G401 (cell line): ENCODE measurements at regions not wholly inside any gene's neighbourhood (a gene's known extent, or its start where the extent isn't known, plus 50 kb on each side); places are given as distances from the start of the nearest gene placed in this dataset.

Experiments used
- DNase-seq: peaks from one replicate; pipeline ENCODE4 v3.0.0-alpha.2; 2015; ENCODE audit warnings: low spot score
- in situ Hi-C: cut with HindIII; loops from 2 replicates; pipeline ENCODE4 v1.10.0; 2016; ENCODE audit warnings: low sequenced_read_pairs, mixed read lengths

DNA sequence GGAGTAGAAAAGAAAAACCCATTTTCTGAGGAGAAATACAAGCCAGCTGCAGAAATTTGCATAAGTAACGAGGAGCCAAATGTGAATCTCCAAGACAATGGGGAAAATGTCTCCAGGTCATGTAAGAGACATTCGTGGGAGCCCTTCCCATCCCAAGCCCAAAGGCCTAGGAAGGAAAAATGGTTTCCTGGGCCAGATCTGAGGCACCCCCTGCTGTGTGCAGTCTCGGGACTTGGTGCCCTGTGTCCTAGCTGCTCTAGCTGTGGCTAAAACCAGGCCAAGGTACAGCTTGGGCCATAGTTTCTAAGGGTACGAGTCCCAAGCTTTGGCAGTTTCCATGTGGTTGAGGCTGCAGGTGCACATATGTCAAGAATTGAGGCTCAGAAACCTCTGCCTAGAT is 444.9 kb downstream of the PCDH20 start:
- in situ Hi-C loops = no loop called here
- no peak for DNase-seq

DNA sequence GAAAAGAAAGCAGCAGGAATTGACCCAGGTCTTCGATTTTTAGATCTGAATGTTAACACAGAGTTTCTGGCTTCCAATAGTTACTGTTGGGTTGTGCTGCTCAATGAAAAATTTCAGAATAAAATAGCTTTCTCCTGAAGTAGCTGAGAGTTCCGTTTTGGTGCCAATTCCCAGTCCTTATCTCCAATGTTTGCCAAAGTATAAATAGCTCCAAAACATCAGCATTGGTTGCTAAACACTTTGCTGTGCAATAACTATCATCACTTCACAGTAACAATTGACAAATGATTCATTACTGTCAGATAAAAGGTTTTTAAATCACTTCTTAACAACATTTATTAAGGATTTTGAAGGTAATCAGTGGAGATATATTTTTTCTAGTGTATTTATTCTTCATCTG is 446.0 kb downstream of the PCDH20 start:
- in situ Hi-C loops = no loop called here
- no peak for DNase-seq

DNA sequence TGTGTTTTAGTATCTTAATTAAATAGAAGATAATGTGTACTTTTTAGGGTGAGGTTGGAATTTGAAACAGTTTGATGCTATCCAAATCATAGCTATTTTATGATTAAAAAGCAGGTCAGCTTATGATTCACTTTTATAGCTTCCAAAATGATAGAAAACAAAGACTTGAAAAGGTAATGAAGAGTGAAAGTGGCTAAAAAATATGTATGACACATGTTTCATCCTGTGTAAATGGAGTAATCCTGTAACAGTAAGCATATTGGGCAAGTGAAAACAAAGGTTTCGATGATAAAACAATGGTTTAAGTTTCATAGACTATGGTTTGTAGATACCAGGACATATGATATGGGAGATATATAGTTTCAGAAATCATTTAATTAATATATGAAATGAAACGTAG is 456.2 kb downstream of the PCDH20 start:
- DNase-seq = no peak
- in situ Hi-C loops = no loop called here

DNA sequence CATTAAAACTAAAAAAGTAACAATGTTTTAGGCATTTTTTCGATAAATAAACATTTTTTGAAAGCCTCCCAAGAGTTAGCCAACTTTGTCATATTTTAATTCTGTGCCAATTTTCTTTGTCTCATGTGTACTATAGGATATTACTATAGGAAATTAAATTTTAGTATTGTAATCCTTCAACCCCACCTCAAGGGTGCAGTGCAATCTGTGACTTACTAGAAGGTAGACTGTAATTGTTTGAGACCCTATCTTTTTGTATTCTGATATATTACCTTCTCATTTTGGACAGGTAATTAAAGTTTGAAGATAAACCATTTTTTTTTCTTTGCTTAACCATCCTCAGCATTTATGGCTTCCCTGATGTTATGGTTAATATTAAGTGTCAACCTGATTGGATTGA is 457.8 kb downstream of the PCDH20 start:
- in situ Hi-C loops = no loop called here

DNA sequence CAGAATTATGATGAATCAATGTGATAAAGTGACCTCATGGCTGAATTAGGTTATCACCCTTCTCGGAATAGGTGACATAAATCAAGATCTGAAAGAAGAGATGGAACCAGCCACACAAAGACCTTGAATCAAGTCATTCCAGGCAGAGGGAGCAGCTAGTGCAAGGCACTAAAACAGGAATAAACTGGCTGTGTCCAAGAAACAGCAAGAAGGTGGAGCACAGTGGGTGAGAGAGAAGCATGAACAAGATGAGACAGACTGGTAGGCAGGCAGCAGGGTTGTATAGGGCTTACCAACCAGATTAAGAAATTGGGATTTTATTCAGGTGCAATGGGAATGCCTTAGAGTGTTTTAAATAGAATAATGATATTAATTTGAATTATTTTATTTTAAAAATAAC is 470.3 kb downstream of the PCDH20 start:
- in situ Hi-C loops = no loop called here
- DNase-seq = no peak

More for the DNA sequence above, 457.8 kb downstream of the PCDH20 start:
- no peak for DNase-seq

DNA sequence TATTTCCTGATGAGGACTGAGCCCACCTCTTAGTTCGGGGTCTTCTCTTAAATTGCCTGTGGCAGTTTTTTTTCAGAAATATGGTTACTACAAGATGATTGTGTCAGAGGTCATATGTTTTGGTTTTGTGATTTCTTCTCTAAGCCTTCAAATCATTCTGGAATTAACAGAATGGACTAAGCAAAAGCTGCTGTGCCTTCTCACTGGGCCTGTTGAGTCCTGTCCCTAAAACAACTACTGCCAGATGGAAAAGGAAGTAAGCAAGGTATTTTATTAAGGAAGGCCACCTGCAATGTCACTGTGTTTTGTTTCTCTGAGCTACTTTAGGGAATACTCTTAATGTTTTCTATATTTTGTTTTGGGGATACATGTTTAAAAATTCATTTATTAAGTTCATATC is 470.8 kb downstream of the PCDH20 start:
- in situ Hi-C loops = no loop called here
- DNase-seq = no peak

DNA sequence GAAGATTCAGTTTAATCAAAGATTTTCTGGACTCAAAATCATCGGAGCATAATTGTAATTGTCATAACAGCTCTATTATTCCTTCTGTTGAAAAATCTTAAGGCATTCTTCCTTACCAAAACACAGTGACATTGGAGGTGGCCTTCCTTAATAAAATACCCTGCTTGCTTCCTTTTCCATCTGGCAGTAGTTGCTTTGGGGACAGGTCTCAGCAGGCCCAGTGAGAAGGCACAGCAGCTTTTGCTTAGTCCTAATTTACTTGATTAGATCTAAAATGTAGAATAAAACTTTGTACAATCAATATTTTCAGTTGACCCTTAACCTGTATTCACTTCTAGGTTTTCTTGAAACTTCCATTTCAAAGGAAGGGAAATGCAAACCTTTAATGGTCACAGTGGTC is 471.6 kb downstream of the PCDH20 start:
- in situ Hi-C loops = no loop called here
- no peak for DNase-seq

DNA sequence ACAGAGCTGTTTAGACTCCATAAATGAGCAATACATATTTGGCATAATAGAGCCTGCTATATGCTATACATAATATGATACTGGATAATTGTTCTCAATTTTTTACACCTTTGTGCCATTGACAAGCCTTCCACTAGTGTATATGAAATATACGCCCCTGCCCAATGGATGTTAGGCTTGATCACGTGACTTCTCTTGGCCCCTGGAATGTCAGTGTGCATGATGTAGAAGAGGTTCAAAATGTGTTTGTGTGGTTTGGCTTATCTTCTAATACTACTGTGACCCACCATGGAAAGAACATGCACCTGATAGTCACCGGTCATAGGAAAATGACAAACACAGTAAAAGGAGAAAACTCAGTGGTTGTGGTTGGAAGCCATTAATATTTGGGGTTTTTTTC is 479.4 kb downstream of the PCDH20 start:
- in situ Hi-C loops = no loop called here
- DNase-seq = no peak

DNA sequence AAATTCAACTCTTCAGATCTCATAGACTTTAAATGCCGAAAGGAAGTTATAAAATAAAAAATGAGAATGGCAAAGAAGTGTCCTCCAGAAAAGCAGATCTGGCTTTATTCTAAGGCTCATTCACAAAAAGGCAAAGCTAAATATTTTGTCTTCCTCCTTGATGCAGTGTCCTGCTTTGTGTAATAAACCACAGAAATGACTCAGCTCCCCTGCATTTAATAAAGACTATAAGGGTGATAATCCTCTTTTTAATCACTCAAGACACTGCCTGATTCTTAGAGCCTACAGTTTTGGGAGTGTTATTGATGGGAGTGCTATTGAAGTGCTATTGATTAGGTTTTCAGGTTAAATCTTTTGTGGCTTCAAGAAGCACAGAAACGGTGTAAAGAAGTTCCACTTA is 482.0 kb downstream of the PCDH20 start:
- in situ Hi-C loops = no loop called here
- DNase-seq = no peak

DNA sequence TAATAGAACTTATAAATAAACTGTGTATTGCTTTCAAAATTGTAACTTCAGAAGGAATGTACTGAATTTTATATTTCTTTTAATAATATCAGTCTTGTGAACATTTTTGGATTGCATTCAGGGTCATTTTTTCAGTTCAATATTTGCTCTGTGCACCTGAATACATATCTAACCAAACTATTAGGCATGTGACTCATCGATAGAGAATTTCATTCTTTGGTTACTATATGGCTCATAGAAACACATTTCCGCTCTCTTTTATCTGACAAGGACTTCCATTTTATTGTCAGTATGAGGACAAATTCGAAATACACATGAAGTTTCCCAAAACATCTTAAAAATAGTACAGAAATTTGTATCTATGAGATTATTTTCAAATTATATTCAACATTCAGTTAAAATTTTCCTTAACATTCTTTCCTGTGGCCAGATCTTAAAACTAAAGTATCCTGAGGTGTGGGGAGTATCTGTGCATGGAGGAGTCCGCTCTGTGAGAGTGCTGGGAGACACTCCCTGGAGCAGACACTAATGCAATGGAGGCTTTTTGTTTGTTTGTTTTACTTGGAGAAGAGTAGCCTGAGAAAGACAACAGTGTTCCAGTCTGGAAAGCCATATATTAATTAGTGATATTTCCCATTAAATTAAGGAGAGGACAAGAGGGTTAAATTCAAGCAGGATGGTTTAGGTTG is 483.6 kb downstream of the PCDH20 start:
- in situ Hi-C loops = no loop called here
- DNase-seq = no peak

DNA sequence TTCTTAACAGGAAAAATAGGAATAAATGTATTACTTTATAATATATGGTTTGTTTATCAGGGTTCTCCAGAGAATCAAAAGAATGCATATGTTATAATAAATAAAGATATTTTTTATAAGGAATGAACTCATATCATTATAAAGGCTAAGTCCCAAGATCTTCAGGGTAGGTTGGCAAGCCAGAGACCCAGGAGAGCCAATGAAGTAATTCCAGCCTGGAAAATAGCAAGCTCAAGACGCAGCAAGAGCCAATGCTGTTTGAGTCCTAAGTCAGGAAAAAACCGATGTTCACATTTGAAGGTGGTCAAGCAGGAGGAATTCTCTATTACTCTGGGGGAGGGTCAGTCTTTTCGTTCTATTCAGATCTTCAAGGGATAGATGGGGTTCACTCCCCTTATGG is 490.0 kb downstream of the PCDH20 start:
- in situ Hi-C loops = no loop called here
- no peak for DNase-seq

DNA sequence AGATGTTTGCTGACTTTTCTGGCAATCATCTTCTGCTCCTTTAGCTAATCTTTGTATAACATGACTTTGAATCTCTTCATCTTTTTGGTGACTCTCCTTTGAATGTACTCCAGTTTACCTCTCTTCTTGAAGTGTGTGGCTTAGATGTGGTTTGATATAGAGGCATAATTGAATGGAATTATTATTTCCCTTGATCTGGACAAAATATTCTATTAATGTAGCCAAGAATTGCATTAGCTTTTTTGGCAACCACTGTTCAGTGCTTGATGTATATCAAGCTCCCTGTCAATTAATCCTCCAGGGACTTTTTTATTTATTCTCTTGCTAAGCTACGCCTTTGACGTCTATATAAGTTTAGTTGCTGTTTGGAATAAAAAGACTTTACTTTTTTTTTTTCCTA is 490.8 kb downstream of the PCDH20 start:
- in situ Hi-C loops = no loop called here
- no peak for DNase-seq

DNA sequence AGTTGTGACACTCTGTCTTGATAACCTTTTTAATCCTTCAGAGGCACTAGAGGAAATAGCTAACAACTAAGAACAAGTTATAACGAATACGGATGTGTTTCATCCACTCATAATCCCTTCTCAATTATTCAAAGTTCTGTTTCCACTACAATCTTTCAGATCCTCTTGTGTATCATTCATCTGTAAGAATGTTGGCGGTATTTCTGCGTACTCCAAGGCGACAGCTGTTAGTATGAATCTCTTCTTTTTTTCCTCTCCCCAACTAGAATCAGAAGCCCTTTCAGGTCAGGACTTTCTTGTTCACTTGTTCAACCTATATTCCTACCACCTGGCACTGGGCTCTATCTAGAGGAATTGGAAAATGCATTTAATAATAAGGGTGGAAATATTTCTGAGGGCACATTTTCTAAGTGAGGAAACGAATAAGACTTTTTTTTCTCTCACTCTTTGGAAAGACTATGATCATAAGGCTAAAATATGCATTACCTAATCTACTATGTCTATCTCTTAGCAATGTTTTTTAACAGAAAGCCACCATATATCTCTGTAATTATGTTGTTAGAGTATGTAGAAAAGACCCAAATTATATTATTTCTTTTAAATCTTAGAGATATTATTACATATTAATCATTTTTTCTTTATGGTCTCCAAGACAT is 492.9 kb downstream of the PCDH20 start:
- no peak for DNase-seq
- in situ Hi-C loops = no loop called here

DNA sequence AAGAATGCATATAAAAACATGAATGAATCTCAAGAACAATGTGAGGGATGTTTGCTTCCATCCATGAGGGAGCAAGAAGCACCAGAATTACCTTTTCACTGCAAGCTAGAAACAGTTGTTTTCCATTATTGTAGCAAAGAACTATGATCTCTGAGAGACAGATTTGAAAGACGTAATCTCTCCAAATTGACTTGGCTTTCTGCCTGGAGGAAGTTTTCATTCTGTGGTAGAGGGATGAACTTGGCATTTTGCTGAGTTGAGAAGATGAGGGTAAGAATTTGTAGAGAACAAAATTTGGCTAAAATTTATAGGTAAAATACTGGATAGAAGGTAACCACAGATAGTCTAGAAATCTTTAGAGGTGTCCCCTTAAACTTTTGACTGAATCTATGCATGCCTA is 496.8 kb downstream of the TDRD3 start:
- DNase-seq = no peak
- in situ Hi-C loops = no loop called here

DNA sequence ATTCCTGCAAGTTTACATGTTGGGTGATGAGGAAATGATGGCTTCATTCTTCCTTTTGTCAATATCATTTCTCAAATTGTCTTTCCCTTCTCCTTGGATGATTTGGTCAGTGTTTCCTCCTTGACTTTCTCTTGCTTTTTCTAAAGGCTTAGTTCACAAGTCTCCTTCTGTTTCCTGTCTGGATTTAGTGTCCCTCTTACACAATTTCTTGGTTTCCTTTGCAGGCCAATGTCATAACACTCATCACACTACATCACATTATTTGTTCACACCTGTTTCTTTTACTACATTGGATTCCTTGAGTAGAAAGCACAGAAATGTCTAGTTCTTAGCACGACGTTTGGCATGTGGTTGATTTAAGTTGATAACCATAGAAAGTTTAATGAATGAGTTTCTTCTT is 490.7 kb downstream of the TDRD3 start:
- in situ Hi-C loops = no loop called here
- DNase-seq = no peak

DNA sequence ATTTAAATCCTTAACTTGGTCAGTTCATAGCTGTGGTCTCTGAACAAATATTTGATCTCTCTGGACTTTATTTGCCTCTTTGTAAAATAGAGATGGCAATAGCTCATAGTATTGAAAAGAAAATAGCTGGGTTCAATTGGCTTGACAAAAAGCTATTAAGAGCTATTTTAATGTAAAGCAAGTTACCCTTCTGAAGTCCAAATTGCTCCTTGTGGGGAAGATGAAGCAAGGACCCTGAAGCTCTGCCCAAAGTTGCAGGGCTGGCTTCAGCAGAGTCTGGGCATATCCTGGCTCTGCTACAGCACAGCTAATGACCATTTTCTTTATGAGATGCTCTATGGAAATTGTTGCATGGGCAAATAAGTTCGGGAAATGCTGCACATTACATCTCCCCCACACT is 484.5 kb downstream of the TDRD3 start:
- in situ Hi-C loops = no loop called here

DNA sequence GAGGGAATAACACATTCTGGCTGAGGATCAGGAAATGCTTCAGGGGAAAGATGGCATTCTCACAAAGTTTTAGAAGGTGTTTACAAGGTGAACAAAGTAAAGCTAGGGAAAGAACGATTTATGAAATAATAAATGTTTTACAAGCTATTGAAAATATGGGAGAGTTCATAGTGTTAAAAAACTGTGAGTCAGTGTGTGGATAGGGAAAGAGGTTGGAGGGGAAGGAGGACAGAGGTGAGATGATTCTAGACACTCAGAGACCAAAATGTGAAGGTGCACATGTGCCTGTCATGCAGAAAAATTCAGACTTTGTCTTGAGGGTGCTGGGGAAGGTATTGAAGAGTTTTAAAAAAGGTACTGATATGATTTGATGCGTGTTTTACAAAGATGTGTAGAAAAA is 476.1 kb downstream of the TDRD3 start:
- in situ Hi-C loops = no loop called here
- DNase-seq = no peak

More for the DNA sequence above, 484.5 kb downstream of the TDRD3 start:
- no peak for DNase-seq

DNA sequence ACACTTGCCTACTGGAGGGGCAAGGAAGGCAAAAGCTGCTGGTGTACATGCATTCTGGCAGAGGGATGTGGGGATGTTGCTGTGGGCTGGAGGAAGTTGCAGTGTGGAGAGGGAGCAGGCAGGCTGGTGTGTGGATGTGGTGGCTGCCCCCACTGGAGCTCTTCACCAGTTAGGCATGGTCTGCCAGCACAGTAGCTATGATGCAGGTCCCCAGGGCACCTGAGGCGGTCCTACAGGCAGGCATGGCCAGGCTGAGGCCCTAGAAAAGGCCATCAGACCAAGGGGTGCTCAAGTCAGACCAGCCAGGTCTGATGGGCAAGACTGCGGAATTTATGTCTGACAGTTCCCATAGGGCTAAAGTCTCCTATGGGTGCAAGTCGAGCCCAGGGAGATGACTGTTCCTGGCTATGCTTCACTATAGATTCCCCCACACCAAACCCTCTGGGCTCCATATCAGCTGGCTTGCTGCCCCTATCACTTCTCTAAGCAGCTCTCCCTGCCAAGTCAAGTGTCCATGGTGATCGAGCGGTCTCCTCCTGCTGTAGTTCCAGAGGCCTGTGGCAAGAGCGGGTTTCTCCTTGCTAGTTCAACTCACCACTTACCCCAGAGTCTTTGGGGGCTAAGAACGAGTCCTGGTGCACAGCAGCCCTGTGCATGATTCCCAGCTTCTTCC is 473.1 kb downstream of the TDRD3 start:
- no peak for DNase-seq
- in situ Hi-C loops = no loop called here

DNA sequence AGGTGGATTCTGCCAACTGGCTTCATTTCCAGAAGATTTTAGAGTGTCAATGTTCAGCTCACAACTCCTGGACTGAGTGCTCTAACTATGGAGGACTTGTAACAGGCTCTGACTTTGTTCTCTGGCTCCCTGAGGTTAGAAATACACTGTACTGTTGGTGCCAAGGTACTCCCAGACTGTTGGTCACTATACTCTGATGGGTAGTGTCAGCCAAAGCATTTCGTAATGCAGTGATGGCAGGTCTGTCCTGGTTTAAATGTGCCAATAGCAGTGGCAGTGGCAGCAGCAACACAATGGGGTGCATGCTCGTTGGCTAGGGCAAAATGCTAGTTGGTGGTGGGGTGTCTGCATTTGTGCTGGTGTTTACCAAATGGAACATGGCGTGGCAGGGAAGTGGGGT is 472.2 kb downstream of the TDRD3 start:
- no peak for DNase-seq
- in situ Hi-C loops = no loop called here

DNA sequence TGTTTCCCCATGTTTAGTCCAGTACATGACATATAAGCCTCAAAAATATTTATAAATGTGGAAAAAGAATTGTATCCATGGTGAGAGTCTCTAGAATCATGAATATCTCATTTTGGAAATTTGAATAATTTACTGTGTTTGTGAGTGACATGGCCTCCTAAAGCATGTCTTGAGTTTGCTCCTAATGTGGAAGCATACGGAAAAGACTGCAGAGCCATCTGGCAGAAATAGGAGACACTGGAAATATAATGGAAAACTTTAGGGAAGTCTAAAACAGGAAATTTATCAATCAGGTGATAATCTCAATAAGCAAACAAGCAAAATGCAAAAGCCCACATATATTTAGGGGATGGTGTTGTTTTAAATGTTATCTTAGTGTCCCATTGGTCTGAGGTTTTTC is 465.0 kb downstream of the TDRD3 start:
- no peak for DNase-seq
- in situ Hi-C loops = no loop called here

DNA sequence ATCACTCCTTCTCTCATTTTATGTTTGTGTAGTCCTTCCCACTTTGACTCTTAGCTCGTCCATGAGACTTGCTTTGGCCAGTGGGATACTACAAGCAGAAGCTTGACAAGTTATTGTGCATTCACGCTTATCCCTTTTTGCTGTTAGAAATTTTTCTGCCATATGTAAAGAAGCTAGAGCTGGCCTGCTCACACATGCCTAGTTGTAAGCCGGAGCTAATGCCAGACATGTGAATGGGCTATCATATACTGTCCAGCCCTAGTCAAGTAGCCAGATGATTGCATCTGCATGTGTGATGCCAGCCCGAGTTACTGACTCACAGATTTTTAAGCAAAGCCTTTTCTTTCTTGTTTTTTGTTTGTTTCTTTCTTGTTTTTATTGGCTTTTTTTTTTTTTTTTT is 460.7 kb downstream of the TDRD3 start:
- in situ Hi-C loops = no loop called here
- DNase-seq = no peak
